ENCODE measurements at regions not wholly inside any gene's neighbourhood (a gene's known extent, or its start where the extent isn't known, plus 50 kb on each side); places are given as distances from the start of the nearest gene placed in this dataset.
A peak's percentile ranks its signal among the peaks of the same experiment; 100 is the strongest.
"Not testable (repeated sequence)": the region's sequence is repeated elsewhere in the genome, so short reads cannot be mapped to it uniquely, and the experiment has no call there.

GRCh38 chr2:209146682-209147320, 277.0 kb upstream of the MAP2 start:
- no peak for TF ChIP-seq CTCF (IDR thresholded peaks at IDR 0.05)
- Histone ChIP-seq H3K4me3 (no peak overlapping the region), H3K9me3 (no peaks in the 10 kb centered on the region), H3K36me3 (ENCODE audit: low read depth) (no peaks in the 10 kb centered on the region), H3K4me1 (ENCODE audit: low read depth) (no peaks in the 10 kb centered on the region)
- ATAC-seq (no peak), DNase-seq (no peak)
- intact Hi-C loops (cut with DNase I, micrococcal nuclease), result no loop called here

GRCh38 chr2:209147981-209148380, 275.9 kb upstream of the MAP2 start:
- Histone ChIP-seq H3K9me3 (no peaks in the 10 kb centered on the region), H3K36me3 (ENCODE audit: low read depth) (no peaks in the 10 kb centered on the region), H3K4me1 (ENCODE audit: low read depth) (no peaks in the 10 kb centered on the region), H3K4me3 (no peak overlapping the region)
- DNase-seq (no peak), ATAC-seq (no peak)
- no peak for TF ChIP-seq CTCF (IDR thresholded peaks at IDR 0.05)
- intact Hi-C loops (cut with DNase I, micrococcal nuclease), result no loop called here

DNA sequence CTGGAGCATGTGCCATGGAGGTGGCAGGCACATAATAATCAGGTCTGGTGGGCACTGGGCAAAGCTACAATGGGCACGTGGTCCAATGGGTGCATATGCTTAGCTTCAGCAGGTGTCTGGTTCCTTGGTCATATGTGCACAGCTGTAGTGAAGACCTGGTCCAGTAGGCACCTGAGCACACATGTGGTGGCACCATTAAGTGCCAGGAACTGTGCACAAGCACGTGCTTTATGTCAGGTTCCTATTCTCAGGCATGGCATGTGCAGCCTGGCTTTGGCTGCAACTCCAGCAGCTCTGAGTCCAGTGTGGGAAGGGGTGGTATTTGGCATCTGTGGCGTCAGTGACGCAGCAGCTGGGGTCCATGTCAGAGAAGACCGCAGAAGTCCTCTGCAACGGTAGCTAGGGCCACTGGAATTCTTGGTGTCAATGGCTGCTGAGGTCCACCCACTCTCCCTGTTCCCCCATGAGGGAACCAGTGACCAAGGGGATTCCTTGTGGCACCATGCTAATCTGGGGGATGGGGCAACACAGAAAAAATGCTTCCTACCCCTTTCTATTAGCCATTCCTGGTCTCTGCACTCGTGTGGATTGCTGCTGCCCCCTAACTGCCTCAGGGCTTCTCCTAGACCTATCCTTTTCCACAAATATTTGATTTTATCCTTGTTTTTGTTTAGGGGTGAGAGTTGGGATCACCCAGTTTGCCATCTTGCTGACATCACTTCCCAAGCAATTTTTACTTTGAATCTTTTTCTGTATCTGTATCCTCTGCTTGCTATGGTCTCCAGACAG, 262.9 kb upstream of the MAP2 start:
- intact Hi-C loops (cut with DNase I, micrococcal nuclease), result no loop called here
- Histone ChIP-seq H3K4me3 (no peak overlapping the region), H3K4me1 (ENCODE audit: low read depth) (no peaks in the 10 kb centered on the region), H3K9me3 (no peaks in the 10 kb centered on the region), H3K36me3 (ENCODE audit: low read depth) (no peaks in the 10 kb centered on the region)
- no peak for ATAC-seq
- peak in 1 of 3 donors; percentile 19 for DNase-seq
- TF ChIP-seq CTCF (IDR thresholded peaks at IDR 0.05), result no peak

DNA sequence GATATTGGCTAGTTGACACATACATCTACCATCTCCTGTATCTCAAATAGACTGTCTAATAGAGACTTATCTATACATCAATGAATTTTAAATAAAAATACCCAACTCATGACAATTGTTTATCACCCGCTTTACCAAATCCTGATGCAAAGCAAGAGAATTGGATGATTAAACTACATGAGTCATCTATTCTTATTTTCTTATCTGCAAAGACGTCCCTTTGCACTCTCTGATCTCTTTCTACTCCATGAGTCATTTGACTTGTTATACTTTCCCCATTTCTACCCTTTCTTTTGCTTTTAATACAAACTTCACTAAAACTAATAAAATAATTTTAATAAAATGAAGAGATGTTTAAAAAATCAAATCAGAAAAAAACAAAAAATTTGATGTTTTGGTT, 261.7 kb upstream of the MAP2 start:
- intact Hi-C loops (cut with DNase I, micrococcal nuclease), result no loop called here
- TF ChIP-seq CTCF (IDR thresholded peaks at IDR 0.05), result no peak

DNA sequence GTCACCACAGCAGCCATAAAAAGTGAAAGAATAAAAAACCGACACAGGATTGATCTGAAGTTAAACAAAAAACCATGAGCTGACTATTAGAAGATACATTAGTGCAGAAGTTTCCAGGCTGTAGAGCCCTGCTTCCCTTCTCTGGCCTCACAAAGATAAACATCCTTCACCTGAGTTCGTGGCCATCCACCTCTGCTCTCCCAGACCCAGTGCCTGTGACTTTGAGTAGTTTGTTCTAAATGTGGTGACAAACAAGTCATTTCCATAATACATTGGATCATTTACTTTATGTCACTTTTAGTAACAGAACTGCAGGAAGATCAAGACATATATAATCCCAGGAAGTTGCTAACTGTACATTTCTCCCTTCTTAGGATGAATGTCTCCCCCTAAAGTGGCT, 241.9 kb upstream of the MAP2 start:
- no peak for TF ChIP-seq CTCF (IDR thresholded peaks at IDR 0.05)
- intact Hi-C loops (cut with DNase I, micrococcal nuclease), result no loop called here
- DNase-seq, result no peak
- Histone ChIP-seq H3K4me1 (ENCODE audit: low read depth) (no peaks in the 10 kb centered on the region), H3K36me3 (ENCODE audit: low read depth) (no peaks in the 10 kb centered on the region), H3K4me3 (no peak overlapping the region), H3K9me3 (no peaks in the 10 kb centered on the region)
- no peak for ATAC-seq

More for the DNA sequence above, 261.7 kb upstream of the MAP2 start:
- Histone ChIP-seq H3K4me1 (ENCODE audit: low read depth) (no peaks in the 10 kb centered on the region), H3K9me3 (no peaks in the 10 kb centered on the region), H3K36me3 (ENCODE audit: low read depth) (no peaks in the 10 kb centered on the region), H3K4me3 (no peak overlapping the region)
- ATAC-seq (no peak), DNase-seq (no peak)

GRCh38 chr2:209186886-209187285, 237.0 kb upstream of the MAP2 start:
- ATAC-seq; H3K4me1 ChIP-seq (ENCODE audit: low read depth); DNase-seq; H3K9me3 ChIP-seq; H3K4me3 ChIP-seq; H3K36me3 ChIP-seq (ENCODE audit: low read depth); intact Hi-C loops (cut with DNase I, micrococcal nuclease): not testable (repeated sequence)
